Kidney epithelial cell (primary cell): ENCODE measurements at regions not wholly inside any gene's neighbourhood (a gene's known extent, or its start where the extent isn't known, plus 50 kb on each side); places are given as distances from the start of the nearest gene placed in this dataset.

Experiments
- DNase-seq: peaks from one replicate; pipeline ENCODE4 v3.0.0-alpha.2; 2010; ENCODE audit warnings: low read depth
- H3K27me3 ChIP-seq: 2 replicates; pipeline ENCODE4 v1.6.0; 2011; ENCODE audit warnings: low read length; ENCODE audit not compliant: control insufficient read depth, insufficient read depth
- H3K36me3 ChIP-seq: 2 replicates; pipeline ENCODE4 v1.5.1; 2011; ENCODE audit warnings: low read length; ENCODE audit not compliant: control insufficient read depth, insufficient read depth
- H3K4me3 ChIP-seq: 2 replicates; pipeline ENCODE4 v1.5.1; 2011; ENCODE audit warnings: low read depth, mild to moderate bottlenecking, control low read depth, low read length
- CTCF ChIP-seq: IDR thresholded peaks from 2 replicates; pipeline ENCODE4 v1.5.1; 2011; ENCODE audit warnings: mild to moderate bottlenecking, moderate library complexity, low read length, control low read depth, inconsistent platforms; ENCODE audit not compliant: insufficient read depth, poor library complexity, severe bottlenecking

DNA sequence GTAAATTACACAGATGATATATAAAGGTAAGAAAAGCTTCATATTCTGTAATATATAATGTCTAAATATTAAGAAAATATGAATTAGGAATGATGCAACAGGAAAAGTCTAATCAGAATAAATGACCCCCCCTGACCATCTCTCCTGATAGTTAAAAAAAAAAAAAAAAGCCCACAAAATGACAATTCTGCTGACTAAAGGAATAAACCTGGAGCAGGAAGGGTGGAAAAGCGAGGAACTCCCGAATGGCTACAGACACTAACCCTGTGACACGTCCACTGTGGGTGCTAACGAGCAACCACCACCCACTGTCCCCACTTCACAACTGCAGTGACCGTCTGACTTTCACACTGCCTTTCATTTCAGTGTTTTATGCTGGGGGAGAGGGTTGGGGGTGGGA, 67.6 kb upstream of the FOXQ1 start:
- Histone ChIP-seq H3K36me3 (no peaks in the 10 kb centered on the region), H3K27me3 (no peaks in the 10 kb centered on the region), H3K4me3 (no peak overlapping the region)
- no peak for TF ChIP-seq CTCF
- no peak for DNase-seq

DNA sequence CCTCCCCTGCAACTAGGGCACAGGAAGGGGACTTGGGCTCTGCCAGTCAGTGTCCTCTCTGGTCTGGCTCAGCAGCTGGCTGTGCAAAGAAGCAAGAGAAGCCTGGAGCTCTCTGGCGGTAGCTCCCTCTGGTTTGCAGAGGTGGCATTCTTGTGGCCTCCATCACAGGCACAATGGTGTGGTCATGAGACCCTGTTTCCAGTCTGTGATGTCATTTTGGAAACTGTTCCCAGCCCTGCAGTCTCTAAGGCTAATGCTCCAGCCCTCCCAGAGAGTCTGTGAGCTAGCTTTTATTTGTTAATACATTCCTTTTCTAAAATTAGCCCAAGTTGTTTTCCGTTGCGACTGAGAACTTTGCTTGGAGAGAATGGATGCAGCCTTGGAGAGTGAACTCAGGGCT, 69.5 kb upstream of the FOXQ1 start:
- DNase-seq: no peak
- Histone ChIP-seq H3K27me3 (no peaks in the 10 kb centered on the region), H3K36me3 (no peaks in the 10 kb centered on the region), H3K4me3 (no peak overlapping the region)
- no peak for TF ChIP-seq CTCF

DNA sequence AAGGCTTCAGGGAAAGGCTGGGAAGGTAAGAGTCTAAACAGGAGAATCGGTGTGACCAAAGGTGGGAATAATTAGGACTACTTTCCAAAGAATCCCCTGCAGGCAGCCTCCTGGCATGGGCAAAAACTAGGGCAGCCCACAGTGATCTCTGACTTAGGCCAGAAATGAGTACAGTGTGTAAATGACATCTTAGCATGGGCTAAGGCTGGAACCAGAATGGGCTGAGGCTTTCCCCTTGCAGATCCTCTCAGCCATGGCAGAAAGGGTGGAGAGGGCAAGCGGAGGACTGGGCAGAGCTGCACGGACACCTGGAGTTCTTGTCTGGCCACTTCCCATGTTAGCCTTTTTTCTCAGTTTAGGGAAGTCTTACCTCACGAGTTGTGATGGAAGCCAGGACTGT, 69.9 kb upstream of the FOXQ1 start:
- Histone ChIP-seq H3K4me3 (no peak overlapping the region), H3K36me3 (no peaks in the 10 kb centered on the region), H3K27me3 (no peaks in the 10 kb centered on the region)
- TF ChIP-seq CTCF: no peak
- DNase-seq: no peak

DNA sequence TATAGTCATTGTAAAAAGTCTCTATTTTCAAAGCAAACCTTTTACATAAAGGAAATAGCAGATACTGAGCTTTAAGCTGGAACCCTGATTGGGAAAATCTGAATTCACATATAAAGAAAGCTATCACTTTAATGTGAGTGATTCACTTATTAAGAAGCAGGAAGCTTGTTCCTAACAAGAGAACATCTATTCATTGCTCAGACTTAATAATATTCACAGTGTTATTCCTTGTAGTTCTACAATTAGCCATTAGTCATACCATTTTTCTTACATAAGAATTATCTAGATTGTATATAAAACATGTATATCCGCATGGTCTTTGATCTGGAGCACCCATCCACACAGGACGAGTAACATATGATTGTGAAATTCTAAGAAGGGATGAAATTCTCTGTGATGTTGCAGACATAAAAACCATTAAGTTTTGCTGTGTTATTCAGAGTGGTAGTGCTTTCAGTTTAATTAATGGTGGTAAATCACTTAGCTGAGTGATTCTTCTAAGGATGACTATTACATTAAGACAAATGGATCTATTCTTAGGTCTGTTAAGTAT, 71.1 kb upstream of the FOXQ1 start:
- TF ChIP-seq CTCF: no peak
- H3K27me3 ChIP-seq: no peaks in the 10 kb centered on the region
- H3K36me3 ChIP-seq: no peaks in the 10 kb centered on the region
- H3K4me3 ChIP-seq: no peak overlapping the region
- no peak for DNase-seq

- H3K27me3 ChIP-seq: no peaks in the 10 kb centered on the region
- DNase-seq: no peak
- no peak for TF ChIP-seq CTCF
Observed at GRCh38 chr6:1239805-1240204, 72.1 kb upstream of the FOXQ1 start.

GRCh38 chr6:1238040-1238439, 73.9 kb upstream of the FOXQ1 start:
- no peak for DNase-seq
- TF ChIP-seq CTCF: no peak
- no peaks in the 10 kb centered on the region for H3K27me3 ChIP-seq
- H3K36me3 ChIP-seq: no peaks in the 10 kb centered on the region
- no peak overlapping the region for H3K4me3 ChIP-seq

More at GRCh38 chr6:1239805-1240204, 72.1 kb upstream of the FOXQ1 start:
- H3K4me3 ChIP-seq: no peak overlapping the region
- no peaks in the 10 kb centered on the region for H3K36me3 ChIP-seq
